ENCODE measurements at regions not wholly inside any gene's neighbourhood (a gene's known extent, or its start where the extent isn't known, plus 50 kb on each side); places are given as distances from the start of the nearest gene placed in this dataset.

DNA sequence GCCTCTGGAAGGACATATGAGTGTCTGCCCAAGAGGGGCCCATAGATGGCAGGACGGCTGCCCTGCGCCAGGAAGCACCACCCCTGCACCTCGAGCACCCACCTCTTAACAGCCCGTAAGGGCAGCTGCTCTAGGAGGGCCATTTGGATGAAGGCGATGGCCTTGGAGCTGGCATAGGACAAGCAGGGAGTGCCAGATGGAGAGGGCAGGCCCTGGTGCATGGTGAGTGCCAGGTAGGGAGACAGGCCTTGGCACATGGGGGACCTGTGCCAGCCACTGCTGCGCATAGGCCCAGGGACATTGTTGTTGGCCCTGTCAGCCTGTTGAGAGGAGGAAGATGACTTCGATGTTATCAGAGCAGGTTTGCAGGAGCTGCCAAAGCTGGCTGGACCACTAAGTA lies 134.2 kb downstream of the SLC25A46 start:
- TF ChIP-seq, protein P1, sequence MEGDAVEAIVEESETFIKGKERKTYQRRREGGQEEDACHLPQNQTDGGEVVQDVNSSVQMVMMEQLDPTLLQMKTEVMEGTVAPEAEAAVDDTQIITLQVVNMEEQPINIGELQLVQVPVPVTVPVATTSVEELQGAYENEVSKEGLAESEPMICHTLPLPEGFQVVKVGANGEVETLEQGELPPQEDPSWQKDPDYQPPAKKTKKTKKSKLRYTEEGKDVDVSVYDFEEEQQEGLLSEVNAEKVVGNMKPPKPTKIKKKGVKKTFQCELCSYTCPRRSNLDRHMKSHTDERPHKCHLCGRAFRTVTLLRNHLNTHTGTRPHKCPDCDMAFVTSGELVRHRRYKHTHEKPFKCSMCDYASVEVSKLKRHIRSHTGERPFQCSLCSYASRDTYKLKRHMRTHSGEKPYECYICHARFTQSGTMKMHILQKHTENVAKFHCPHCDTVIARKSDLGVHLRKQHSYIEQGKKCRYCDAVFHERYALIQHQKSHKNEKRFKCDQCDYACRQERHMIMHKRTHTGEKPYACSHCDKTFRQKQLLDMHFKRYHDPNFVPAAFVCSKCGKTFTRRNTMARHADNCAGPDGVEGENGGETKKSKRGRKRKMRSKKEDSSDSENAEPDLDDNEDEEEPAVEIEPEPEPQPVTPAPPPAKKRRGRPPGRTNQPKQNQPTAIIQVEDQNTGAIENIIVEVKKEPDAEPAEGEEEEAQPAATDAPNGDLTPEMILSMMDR (IDR thresholded peaks at IDR 0.05), result no peak
- no peak for TF ChIP-seq POLR2A (IDR thresholded peaks at IDR 0.05)

All from tibial nerve (tissue), 3 donors.